SK-N-SH treated with all-trans-retinoic acid at 6 μM for 48 hours (cell line): ENCODE measurements at regions not wholly inside any gene's neighbourhood (a gene's known extent, or its start where the extent isn't known, plus 50 kb on each side); places are given as distances from the start of the nearest gene placed in this dataset.

Experiments
- RARB ChIP-seq: fragments of 250-450 bp; sonication (Bioruptor Pico); IDR thresholded peaks from 2 replicates; pipeline ENCODE4 v1.8.0; 2021; ENCODE audit warnings: mild to moderate bottlenecking, moderate library complexity
- TF ChIP-seq, protein P1 (sequence below): fragments of 250-450 bp; sonication (Bioruptor Pico); IDR thresholded peaks from 2 replicates; pipeline ENCODE4 v1.5.1; 2020; ENCODE audit warnings: low read depth, mild to moderate bottlenecking, moderate library complexity

DNA sequence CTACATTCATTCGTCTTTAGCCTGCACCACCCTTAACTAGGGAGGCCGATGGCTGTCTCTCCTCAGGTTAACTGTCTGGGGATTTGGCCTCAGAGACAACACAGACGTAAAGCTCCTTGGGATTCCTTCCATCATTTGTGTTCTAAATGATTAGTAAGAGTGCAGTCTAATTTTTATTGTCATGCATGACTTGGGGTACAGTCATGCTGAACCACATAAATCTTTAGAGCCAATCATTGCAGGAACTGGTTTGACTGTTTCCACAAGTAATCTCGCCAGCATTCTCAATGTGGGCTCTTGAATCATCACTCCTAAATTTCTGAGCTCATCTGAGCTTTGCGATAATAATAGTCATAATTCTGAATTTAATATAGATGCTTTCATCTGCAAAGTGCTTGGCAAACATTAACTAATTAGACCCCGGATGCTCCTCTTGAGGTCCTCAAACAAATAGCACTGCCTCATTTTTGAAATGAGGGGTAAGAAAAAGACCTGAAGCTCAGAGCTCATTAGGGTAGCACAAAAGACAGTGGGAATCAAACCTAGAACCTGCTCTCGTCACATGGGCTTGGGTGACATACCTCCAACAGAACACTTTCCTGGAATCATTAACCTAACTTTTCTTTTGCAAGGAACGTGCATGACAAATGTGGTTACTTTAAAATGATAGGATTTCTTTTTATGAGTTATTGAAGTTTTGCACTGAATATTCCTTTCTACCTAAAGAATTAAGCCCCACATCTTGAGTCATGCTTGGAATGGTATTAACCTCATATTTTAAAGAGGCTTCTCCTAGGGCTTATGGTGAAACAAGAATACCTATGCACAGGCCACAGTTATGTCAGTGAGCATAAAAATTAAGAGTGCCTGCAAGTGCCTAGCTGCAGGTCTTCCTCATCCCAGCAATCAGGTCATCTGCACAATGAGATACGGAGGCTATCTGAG lies 118.9 kb upstream of the NRP1 start:
- no peak for TF ChIP-seq RARB (CRISPR knock-in tag)
- TF ChIP-seq, protein P1, sequence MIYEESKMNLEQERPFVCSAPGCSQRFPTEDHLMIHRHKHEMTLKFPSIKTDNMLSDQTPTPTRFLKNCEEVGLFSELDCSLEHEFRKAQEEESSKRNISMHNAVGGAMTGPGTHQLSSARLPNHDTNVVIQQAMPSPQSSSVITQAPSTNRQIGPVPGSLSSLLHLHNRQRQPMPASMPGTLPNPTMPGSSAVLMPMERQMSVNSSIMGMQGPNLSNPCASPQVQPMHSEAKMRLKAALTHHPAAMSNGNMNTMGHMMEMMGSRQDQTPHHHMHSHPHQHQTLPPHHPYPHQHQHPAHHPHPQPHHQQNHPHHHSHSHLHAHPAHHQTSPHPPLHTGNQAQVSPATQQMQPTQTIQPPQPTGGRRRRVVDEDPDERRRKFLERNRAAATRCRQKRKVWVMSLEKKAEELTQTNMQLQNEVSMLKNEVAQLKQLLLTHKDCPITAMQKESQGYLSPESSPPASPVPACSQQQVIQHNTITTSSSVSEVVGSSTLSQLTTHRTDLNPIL: no peak
